GM19035 (cell line): ENCODE measurements at regions not wholly inside any gene's neighbourhood (a gene's known extent, or its start where the extent isn't known, plus 50 kb on each side); places are given as distances from the start of the nearest gene placed in this dataset.
"Not testable (repeated sequence)": the region's sequence is repeated elsewhere in the genome, so short reads cannot be mapped to it uniquely, and the experiment has no call there.

Source experiments
- ATAC-seq: cut with Tn5 transposase; IDR thresholded peaks from one replicate; pipeline ENCODE4 v1.9.1; 2021; ENCODE audit not compliant: unreplicated experiment

DNA sequence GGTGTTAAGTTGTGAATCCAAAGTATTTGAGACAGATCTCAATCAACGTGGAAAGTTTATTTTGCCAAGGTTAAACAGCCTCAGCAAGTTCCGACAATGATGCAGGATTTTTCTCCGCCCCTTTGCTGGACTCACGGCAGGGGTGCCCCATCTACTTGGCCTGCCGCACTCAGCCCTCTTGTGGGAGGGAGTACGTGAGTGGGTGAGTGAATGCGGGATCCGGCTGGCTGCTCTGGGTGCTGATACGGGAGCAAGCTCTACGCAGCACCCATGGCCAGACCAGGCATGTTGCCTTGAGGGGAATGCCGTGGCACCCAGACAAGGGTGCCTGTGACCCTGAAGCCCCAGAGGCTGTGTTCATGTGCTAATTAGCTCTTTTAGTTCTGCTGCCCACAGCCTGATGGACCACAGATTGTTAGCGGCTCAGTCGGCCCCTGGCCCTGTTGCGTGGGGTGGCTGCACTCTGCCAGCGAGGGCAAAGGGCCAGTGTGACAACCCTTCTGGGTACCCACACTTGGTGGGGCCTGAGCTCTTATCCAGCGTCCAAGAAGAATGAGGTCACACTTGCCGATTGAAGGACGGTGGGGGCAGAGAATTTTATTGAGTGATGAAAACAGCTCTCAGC is 81.2 kb upstream of the FAM153A start:
- ATAC-seq = not testable (repeated sequence)

DNA sequence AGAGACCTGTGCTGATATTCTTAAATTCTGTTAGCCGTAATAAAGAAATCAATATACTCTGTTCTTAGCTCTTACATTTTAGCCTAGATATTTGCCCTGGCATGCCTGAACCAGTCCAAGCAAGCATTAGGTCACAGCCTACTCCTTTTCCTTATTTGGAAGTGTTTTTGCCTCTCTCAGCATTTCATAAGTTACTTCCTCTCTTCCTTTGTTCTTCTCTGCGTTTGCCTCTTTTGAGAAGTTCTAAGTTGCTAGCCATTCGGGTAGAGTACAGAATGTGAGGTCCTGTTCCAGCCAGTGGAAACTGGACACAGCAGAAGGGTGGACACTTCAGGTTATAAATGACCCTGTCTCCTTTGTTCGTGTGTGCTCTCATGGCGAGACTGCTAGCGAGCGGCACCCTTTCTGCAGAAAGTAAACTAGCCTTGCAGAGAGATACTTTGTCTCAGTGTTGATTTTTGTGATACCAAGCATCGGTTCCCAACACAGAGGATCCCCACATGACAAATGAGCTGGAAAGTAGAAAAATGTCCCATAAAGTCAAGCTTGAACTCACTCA is 75.0 kb upstream of the FAM153A start:
- not testable (repeated sequence) for ATAC-seq

DNA sequence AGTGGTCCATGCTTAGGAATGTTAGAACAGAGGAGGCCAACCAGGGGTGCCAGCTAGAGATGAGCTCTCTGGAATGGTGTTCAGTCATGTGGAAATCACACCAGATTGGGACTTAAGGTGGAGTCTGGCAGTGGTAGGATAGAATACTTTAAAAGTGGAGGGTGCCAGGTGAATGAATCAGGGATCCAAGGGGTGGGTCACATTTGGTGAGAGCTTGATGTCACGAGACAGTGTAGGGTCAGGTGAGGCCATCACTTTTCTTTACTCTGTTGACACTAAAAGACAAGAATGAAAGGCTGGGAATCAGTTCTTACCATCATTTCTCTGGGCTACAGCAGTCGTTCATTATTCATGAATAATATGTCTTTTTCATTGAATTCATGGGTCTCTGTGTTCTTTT is 73.8 kb upstream of the FAM153A start:
- ATAC-seq = not testable (repeated sequence)

- ATAC-seq = not testable (repeated sequence)
Observed at GRCh38 chr5:177847914-177848313, 65.2 kb upstream of the FAM153A start.

DNA sequence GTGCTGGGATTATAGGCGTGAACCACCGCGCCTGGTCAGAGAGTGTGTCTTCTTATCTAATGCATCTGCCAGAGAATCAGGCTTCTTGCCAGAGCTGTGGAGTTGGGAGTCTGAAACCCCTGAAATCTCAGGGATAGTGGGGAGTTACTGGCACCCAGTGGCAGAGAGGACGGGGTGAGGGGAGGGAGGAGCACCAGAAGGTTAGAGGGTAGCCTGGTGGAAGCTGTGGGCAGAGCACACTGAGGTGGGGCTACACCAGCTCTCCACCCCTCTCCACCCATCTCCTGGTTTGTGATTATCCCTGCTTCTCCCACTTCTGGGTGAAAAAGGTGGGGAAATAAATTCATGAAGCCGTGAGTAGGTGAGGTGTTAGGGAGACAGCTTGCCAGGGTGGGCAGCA is 63.9 kb upstream of the FAM153A start:
- ATAC-seq = not testable (repeated sequence)

GRCh38 chr5:177845906-177846305 is 63.2 kb upstream of the FAM153A start:
- not testable (repeated sequence) for ATAC-seq

DNA sequence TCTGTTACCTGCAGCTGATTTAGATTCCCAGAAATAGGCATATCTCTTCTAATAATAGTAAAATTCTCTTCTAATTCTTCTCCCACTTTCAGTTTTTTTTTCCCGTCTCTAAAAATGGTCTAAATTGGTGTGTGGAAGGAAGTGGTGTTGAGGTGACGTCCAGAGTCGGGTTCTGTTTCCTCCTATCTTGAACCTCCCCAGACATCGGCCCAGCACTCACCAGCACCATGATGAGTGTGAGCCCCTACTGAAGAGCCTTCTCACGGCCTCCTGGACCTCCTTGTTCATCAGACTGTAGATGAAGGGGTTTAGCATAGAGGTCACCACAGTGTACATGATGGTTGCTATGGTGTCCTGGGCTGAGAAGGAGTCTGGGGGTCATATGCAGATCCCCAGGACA is 53.5 kb upstream of the FAM153A start:
- ATAC-seq = not testable (repeated sequence)
